SK-N-SH (cell line): ENCODE measurements at regions not wholly inside any gene's neighbourhood (a gene's known extent, or its start where the extent isn't known, plus 50 kb on each side); places are given as distances from the start of the nearest gene placed in this dataset.

Experiments used
- CHD2 ChIP-seq: fragments of 150-350 bp; IDR thresholded peaks from 2 replicates; pipeline ENCODE4 v1.6.1; 2018; ENCODE audit warnings: low read length; ENCODE audit not compliant: partially characterized antibody
- GATA2 ChIP-seq: sonication (generic); formaldehyde crosslinking; IDR thresholded peaks from 2 replicates; pipeline ENCODE4 v1.5.0; 2020; ENCODE audit warnings: mild to moderate bottlenecking, missing genetic modification reagents
- RAD21 ChIP-seq: IDR thresholded peaks from 2 replicates; pipeline ENCODE4 v1.6.1; 2012; ENCODE audit warnings: mild to moderate bottlenecking, low read length
- RXRA ChIP-seq: IDR thresholded peaks from 2 replicates; pipeline ENCODE4 v1.4.0; 2012; ENCODE audit warnings: low read depth, mild to moderate bottlenecking, borderline replicate concordance
- TAF1 ChIP-seq: IDR thresholded peaks from 2 replicates; pipeline ENCODE4 v1.6.1; 2012; ENCODE audit warnings: low read depth, mild to moderate bottlenecking, low read length, moderate library complexity, borderline replicate concordance
- TF ChIP-seq, protein P1 (sequence below): fragments of 200-600 bp; sonication (generic); IDR thresholded peaks from 2 replicates; pipeline ENCODE4 v1.6.1; 2017; ENCODE audit warnings: antibody characterized with exemption, mild to moderate bottlenecking, moderate library complexity

DNA sequence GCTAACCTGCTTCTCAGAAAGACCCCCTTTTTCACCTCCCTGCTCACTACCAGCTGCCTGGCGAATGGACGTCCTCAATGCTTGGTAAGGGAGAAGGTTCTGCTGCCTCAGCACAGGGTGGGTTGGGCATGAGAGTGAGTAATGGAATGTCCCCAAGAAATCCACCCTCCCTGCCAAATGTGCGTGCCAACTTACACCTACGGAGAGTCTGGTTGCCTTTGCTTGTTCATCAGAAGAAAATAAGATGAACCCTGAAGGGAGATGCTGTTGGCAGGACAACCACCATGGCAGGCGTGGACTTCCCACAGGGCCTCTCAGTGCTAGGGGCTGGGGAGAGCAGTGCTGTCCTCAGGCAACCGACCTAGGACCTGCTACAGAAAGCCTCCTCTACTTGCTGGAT, 106.0 kb downstream of the XCL2 start:
- TF ChIP-seq CHD2 = no peak
- no peak for TF ChIP-seq RAD21
- TF ChIP-seq, protein P1, sequence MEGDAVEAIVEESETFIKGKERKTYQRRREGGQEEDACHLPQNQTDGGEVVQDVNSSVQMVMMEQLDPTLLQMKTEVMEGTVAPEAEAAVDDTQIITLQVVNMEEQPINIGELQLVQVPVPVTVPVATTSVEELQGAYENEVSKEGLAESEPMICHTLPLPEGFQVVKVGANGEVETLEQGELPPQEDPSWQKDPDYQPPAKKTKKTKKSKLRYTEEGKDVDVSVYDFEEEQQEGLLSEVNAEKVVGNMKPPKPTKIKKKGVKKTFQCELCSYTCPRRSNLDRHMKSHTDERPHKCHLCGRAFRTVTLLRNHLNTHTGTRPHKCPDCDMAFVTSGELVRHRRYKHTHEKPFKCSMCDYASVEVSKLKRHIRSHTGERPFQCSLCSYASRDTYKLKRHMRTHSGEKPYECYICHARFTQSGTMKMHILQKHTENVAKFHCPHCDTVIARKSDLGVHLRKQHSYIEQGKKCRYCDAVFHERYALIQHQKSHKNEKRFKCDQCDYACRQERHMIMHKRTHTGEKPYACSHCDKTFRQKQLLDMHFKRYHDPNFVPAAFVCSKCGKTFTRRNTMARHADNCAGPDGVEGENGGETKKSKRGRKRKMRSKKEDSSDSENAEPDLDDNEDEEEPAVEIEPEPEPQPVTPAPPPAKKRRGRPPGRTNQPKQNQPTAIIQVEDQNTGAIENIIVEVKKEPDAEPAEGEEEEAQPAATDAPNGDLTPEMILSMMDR = no peak
- no peak for TF ChIP-seq RXRA
- no peak for TF ChIP-seq TAF1
- no peak for TF ChIP-seq GATA2 (CRISPR knock-in tag)
